GM12874 (cell line): ENCODE measurements at regions not wholly inside any gene's neighbourhood (a gene's known extent, or its start where the extent isn't known, plus 50 kb on each side); places are given as distances from the start of the nearest gene placed in this dataset.

ENCODE experiments used
- CTCF ChIP-seq: IDR thresholded peaks from 2 replicates; pipeline ENCODE4 v1.5.1; 2011; ENCODE audit warnings: low read depth, mild to moderate bottlenecking, control low read depth, low read length, moderate library complexity; ENCODE audit not compliant: insufficient read depth

GRCh38 chr13:106688940-106689339 lies 121.0 kb upstream of the ARGLU1 start:
- TF ChIP-seq CTCF, result no peak

GRCh38 chr13:106686163-106686562 lies 118.2 kb upstream of the ARGLU1 start:
- TF ChIP-seq CTCF, result no peak

GRCh38 chr13:106685143-106685542 lies 117.2 kb upstream of the ARGLU1 start:
- no peak for TF ChIP-seq CTCF

- no peak for TF ChIP-seq CTCF
These were observed 116.0 kb upstream of the ARGLU1 start for GRCh38 chr13:106683918-106684317.

GRCh38 chr13:106683179-106683578 lies 115.2 kb upstream of the ARGLU1 start:
- TF ChIP-seq CTCF, result no peak

GRCh38 chr13:106681997-106682396 lies 114.1 kb upstream of the ARGLU1 start:
- no peak for TF ChIP-seq CTCF

GRCh38 chr13:106681536-106681935 lies 113.6 kb upstream of the ARGLU1 start:
- TF ChIP-seq CTCF, result no peak
